SU-DHL-6 (cell line): ENCODE measurements at regions not wholly inside any gene's neighbourhood (a gene's known extent, or its start where the extent isn't known, plus 50 kb on each side); places are given as distances from the start of the nearest gene placed in this dataset.

Source experiments
- H2AFZ ChIP-seq: fragments of 200-600 bp; sonication (generic); 2 replicates; pipeline ENCODE4 v1.6.1; 2014; ENCODE audit warnings: low read depth, mild to moderate bottlenecking, moderate library complexity, mixed read lengths, antibody characterized with exemption, low read length; ENCODE audit not compliant: severe bottlenecking
- H3F3A ChIP-seq: fragments of 200-600 bp; shearing (Covaris generic); 2 replicates; pipeline ENCODE4 v1.6.0; 2016; ENCODE audit warnings: antibody characterized with exemption, mild to moderate bottlenecking; ENCODE audit not compliant: insufficient read depth
- H3K27ac ChIP-seq: fragments of 200-600 bp; sonication (generic); 2 replicates; pipeline ENCODE4 v1.5.1; 2016; ENCODE audit warnings: low read depth, mild to moderate bottlenecking, low read length, moderate library complexity, mixed read lengths
- H3K27me3 ChIP-seq: fragments of 200-600 bp; sonication (generic), shearing (Covaris generic); 2 replicates; pipeline ENCODE4 v1.6.0; 2014; ENCODE audit warnings: mild to moderate bottlenecking, low read length
- H3K36me3 ChIP-seq: fragments of 200-600 bp; sonication (generic); 2 replicates; pipeline ENCODE4 v1.6.1; 2014; ENCODE audit warnings: mild to moderate bottlenecking, low read length, mixed read lengths
- H3K4me2 ChIP-seq: fragments of 300-600, 200-600 bp; shearing (Covaris generic), sonication (generic); 2 replicates; pipeline ENCODE4 v1.6.0; 2014; ENCODE audit warnings: low read length, low read depth, mild to moderate bottlenecking; ENCODE audit not compliant: poor library complexity, severe bottlenecking
- H3K4me3 ChIP-seq: fragments of 200-600 bp; sonication (generic); 2 replicates; pipeline ENCODE4 v1.5.1; 2014; ENCODE audit warnings: antibody characterized with exemption, low read length, mild to moderate bottlenecking, mixed read lengths; ENCODE audit not compliant: insufficient read depth, poor library complexity, severe bottlenecking
- H3K79me2 ChIP-seq: fragments of 200-600 bp; sonication (generic); 2 replicates; pipeline ENCODE4 v1.6.1; 2014; ENCODE audit warnings: mild to moderate bottlenecking, low read length, moderate library complexity; ENCODE audit not compliant: insufficient read depth
- H3K9ac ChIP-seq: fragments of 200-600 bp; sonication (generic); 2 replicates; pipeline ENCODE4 v1.7.0; 2014; ENCODE audit warnings: mild to moderate bottlenecking, low read length
- H3K9me2 ChIP-seq: fragments of 200-600 bp; sonication (generic); replicated peaks from 2 replicates; pipeline ENCODE4 v1.6.1; 2014; ENCODE audit warnings: low read length; ENCODE audit not compliant: insufficient read depth
- H3K9me3 ChIP-seq: fragments of 200-600 bp; sonication (generic); 2 replicates; pipeline ENCODE4 v1.6.1; 2014; ENCODE audit warnings: low read length, mixed read lengths; ENCODE audit not compliant: insufficient read depth
- H4K20me1 ChIP-seq: fragments of 200-600 bp; sonication (generic); 2 replicates; pipeline ENCODE4 v1.6.1; 2014; ENCODE audit warnings: low read depth, mild to moderate bottlenecking, antibody characterized with exemption, low read length, moderate library complexity, mixed read lengths
- CTCF ChIP-seq: fragments of 200-600 bp; sonication (generic); IDR thresholded peaks from one replicate; pipeline ENCODE4 v1.5.1; 2017; ENCODE audit warnings: antibody characterized with exemption, mild to moderate bottlenecking, low read length, moderate library complexity; ENCODE audit not compliant: insufficient read depth, poor library complexity, severe bottlenecking
- EZH2phosphoT487 ChIP-seq: fragments of 200-600 bp; sonication (generic), shearing (Covaris generic); conservative IDR thresholded peaks from 2 replicates; pipeline ENCODE4 v1.6.1; 2018; ENCODE audit warnings: mild to moderate bottlenecking, antibody characterized with exemption, low read length, moderate library complexity, mixed read lengths

- Histone ChIP-seq H3K27ac (no peak overlapping the region), H4K20me1 (no peaks in the 10 kb centered on the region), H3K4me3 (no peak overlapping the region), H3F3A (0 out of 2 replicates have a peak, but pooled peaks cover 2% of the 10 kb centered on the region), H2AFZ (no peak overlapping the region), H3K9me3 (no peaks in the 10 kb centered on the region), H3K36me3 (no peaks in the 10 kb centered on the region), H3K9me2 (no peaks in the 10 kb centered on the region), H3K9ac (no peak overlapping the region), H3K27me3 (no peaks in the 10 kb centered on the region), H3K79me2 (no peaks in the 10 kb centered on the region), H3K4me2 (no peak overlapping the region)
- TF ChIP-seq CTCF (no peak), EZH2phosphoT487 (no peak)
Observed at GRCh38 chr12:92434607-92435025, 268.2 kb upstream of the PLEKHG7 start.

- Histone ChIP-seq H3K9me2 (no peaks in the 10 kb centered on the region), H3K79me2 (no peaks in the 10 kb centered on the region), H3K27me3 (no peaks in the 10 kb centered on the region), H2AFZ (peak overlapping the region; percentile 78), H4K20me1 (no peaks in the 10 kb centered on the region), H3K4me2 (peak overlapping the region; percentile 20), H3K9me3 (no peaks in the 10 kb centered on the region), H3K36me3 (no peaks in the 10 kb centered on the region), H3K4me3 (no peak overlapping the region), H3K27ac (no peak overlapping the region), H3K9ac (no peak overlapping the region), H3F3A (0 out of 2 replicates have a peak, but pooled peaks cover 2% of the 10 kb centered on the region)
- TF ChIP-seq CTCF: no peak
- TF ChIP-seq EZH2phosphoT487: no peak
Observed at GRCh38 chr12:92432724-92433441, 269.9 kb upstream of the PLEKHG7 start.

- Histone ChIP-seq H3K4me2 (no peak overlapping the region), H3K79me2 (no peaks in the 10 kb centered on the region), H3F3A (0 out of 2 replicates have a peak, but pooled peaks cover 2% of the 10 kb centered on the region), H3K9ac (no peak overlapping the region), H2AFZ (no peak overlapping the region), H3K36me3 (no peaks in the 10 kb centered on the region), H3K9me3 (no peaks in the 10 kb centered on the region), H3K4me3 (no peak overlapping the region), H3K27ac (no peak overlapping the region), H3K9me2 (no peaks in the 10 kb centered on the region), H4K20me1 (no peaks in the 10 kb centered on the region), H3K27me3 (no peaks in the 10 kb centered on the region)
- TF ChIP-seq EZH2phosphoT487 (no peak), CTCF (peak; percentile 26)
Observed at GRCh38 chr12:92431146-92431545, 271.6 kb upstream of the PLEKHG7 start.
